ENCODE measurements at regions not wholly inside any gene's neighbourhood (a gene's known extent, or its start where the extent isn't known, plus 50 kb on each side); places are given as distances from the start of the nearest gene placed in this dataset.

DNA sequence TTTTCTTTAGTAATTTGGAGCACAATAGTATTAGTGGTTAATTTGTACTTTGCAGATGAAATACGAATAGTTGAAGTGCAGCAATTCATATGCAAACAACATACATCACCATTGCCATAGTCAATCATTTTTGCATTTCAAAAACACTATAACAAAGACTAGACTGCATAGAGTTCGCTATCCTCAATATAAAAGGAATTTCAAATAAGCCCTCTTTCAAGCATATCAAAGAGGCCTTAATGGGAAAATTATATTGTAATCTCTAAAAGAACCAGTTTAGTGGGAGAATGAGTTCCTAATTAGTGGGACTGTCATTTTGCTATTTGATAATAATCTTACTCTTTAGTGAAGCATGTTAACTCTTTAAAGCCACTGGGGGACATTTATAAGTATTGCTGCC, 2302.3 kb upstream of the C9orf72 start:
- intact Hi-C loops (cut with micrococcal nuclease) = no loop called here
- no peak overlapping the region for H3K4me3 Mint-ChIP-seq
- no peaks in the 10 kb centered on the region for H3K4me1 Mint-ChIP-seq (ENCODE audit: low read depth)
- H3K36me3 Mint-ChIP-seq (ENCODE audit: low read depth) = no peaks in the 10 kb centered on the region
- no peaks in the 10 kb centered on the region for H3K9me3 Mint-ChIP-seq
- DNase-seq (ENCODE audit: low spot score) = no peak
- no peak overlapping the region for H3K27ac Mint-ChIP-seq
- no peaks in the 10 kb centered on the region for H3K27me3 Mint-ChIP-seq (ENCODE audit: insufficient read depth)

DNA sequence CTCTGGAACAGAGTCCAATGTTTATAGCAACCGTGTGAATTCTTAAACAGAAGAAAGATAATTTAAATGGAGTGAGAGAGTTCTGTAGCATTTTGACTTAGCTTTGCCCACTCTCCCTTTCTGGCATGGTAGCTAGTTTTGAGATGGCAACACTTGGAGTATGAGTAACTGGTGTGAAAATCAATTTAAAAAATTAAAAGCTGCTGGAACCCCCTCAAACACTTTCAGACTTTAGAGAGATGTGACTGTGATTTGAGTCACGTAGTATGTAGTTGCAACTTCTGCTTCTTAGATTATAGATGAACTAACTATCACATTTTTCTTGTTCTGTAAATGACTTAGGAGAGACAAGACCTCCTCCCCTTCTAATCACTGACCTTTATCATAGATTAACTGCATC, 2309.5 kb upstream of the C9orf72 start:
- H3K9me3 Mint-ChIP-seq = peaks cover 3% of the 10 kb centered on the region
- H3K36me3 Mint-ChIP-seq (ENCODE audit: low read depth) = no peaks in the 10 kb centered on the region
- intact Hi-C loops (cut with micrococcal nuclease) = no loop called here
- no peak overlapping the region for H3K27ac Mint-ChIP-seq
- no peak for DNase-seq (ENCODE audit: low spot score)
- H3K27me3 Mint-ChIP-seq (ENCODE audit: insufficient read depth) = no peaks in the 10 kb centered on the region
- H3K4me1 Mint-ChIP-seq (ENCODE audit: low read depth) = no peaks in the 10 kb centered on the region
- H3K4me3 Mint-ChIP-seq = no peak overlapping the region

DNA sequence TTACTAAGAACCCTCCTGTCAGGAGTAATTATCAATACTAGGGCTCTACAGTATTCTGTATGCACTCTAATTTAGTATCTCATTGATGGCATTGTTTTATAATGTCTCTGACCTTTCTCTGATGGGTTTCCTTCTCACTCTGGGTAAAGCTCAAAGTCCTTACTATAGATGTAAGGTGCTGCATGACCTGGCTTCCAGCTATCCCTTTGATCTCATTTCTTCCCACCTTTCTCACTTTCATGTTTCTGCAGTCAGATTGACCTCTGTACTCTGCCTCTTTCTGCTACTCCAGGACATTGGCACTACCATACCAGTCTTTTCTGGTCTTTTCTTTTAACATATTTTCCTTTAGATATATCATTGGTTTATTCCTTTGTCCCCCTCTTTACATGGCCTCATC, 2332.8 kb upstream of the C9orf72 start:
- DNase-seq (ENCODE audit: low spot score) = no peak
- intact Hi-C loops (cut with micrococcal nuclease) = no loop called here
- Mint-ChIP-seq H3K27me3 (ENCODE audit: insufficient read depth) (no peaks in the 10 kb centered on the region), H3K9me3 (peaks cover 5% of the 10 kb centered on the region), H3K4me1 (ENCODE audit: low read depth) (no peaks in the 10 kb centered on the region), H3K4me3 (no peak overlapping the region), H3K27ac (no peak overlapping the region), H3K36me3 (ENCODE audit: low read depth) (no peaks in the 10 kb centered on the region)

DNA sequence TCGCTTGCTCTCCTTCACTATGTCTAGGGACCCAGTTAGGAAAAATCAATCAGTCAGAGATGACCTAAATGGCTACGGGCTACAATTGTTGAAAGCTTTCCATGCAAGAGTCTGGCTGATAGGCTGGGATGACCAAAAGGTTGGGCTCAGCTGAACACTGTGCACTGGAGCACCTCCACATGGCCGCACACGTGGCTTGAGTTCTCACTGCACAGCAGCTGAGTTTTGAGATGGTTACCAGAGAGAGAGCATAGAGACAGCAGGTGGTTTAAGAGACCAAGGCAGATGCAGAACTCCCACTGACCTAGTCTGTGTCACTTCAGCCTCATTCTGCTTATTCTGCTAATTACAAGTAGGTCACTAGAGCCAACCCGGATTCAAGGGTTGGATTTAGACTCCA, 2354.8 kb upstream of the C9orf72 start:
- intact Hi-C loops (cut with micrococcal nuclease) = no loop called here
- no peak for DNase-seq (ENCODE audit: low spot score)
- Mint-ChIP-seq H3K36me3 (ENCODE audit: low read depth) (no peaks in the 10 kb centered on the region), H3K27me3 (ENCODE audit: insufficient read depth) (no peaks in the 10 kb centered on the region), H3K4me3 (no peak overlapping the region), H3K27ac (no peak overlapping the region), H3K4me1 (ENCODE audit: low read depth) (no peaks in the 10 kb centered on the region), H3K9me3 (peaks cover 3% of the 10 kb centered on the region)

DNA sequence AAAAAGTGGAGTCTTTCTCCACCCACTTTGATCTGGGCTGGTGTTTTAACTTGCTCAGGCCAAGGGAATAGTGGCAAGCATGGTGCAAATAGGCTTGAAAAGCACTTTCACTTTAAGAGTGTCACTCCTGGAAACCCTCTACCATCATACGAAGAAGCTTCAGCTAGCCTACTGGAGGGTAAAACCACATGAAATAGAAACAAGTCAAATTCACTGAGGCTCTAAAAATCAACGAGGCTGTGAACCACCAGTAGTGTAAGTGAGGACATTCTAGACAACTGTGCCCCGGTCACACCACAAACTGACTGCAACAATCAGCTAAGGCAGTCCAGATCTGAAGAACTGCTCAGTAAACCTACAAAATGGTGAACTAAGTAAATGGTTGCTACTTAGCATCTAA, 2366.3 kb upstream of the C9orf72 start:
- no peaks in the 10 kb centered on the region for H3K27me3 Mint-ChIP-seq (ENCODE audit: insufficient read depth)
- no peak overlapping the region for H3K4me3 Mint-ChIP-seq
- no peaks in the 10 kb centered on the region for H3K4me1 Mint-ChIP-seq (ENCODE audit: low read depth)
- no peak for DNase-seq (ENCODE audit: low spot score)
- intact Hi-C loops (cut with micrococcal nuclease) = no loop called here
- H3K27ac Mint-ChIP-seq = no peak overlapping the region
- no peaks in the 10 kb centered on the region for H3K36me3 Mint-ChIP-seq (ENCODE audit: low read depth)
- peaks cover 25% of the 10 kb centered on the region for H3K9me3 Mint-ChIP-seq

DNA sequence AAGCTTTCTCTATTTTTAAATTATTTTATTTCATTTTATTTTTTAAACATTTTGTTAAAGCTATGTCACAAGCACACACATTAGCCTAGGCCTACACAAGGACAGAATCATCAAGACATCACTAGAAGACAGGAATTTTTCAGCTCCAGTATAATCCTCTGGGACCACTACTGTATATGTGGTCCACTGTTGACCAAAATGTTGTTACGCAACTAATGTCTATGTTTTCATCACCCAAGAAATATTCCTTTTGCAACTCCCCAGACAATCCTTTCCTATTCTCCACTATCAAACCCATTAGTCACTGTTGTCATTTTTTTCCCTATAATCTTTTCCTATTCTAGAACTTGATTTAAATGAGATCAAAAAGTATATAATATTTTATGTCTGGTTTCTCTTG, 2371.7 kb upstream of the C9orf72 start:
- Mint-ChIP-seq H3K4me1 (ENCODE audit: low read depth) (no peaks in the 10 kb centered on the region), H3K27ac (no peak overlapping the region), H3K27me3 (ENCODE audit: insufficient read depth) (no peaks in the 10 kb centered on the region), H3K4me3 (no peak overlapping the region), H3K36me3 (ENCODE audit: low read depth) (no peaks in the 10 kb centered on the region), H3K9me3 (peaks cover 3% of the 10 kb centered on the region)
- DNase-seq (ENCODE audit: low spot score) = no peak
- intact Hi-C loops (cut with micrococcal nuclease) = no loop called here

DNA sequence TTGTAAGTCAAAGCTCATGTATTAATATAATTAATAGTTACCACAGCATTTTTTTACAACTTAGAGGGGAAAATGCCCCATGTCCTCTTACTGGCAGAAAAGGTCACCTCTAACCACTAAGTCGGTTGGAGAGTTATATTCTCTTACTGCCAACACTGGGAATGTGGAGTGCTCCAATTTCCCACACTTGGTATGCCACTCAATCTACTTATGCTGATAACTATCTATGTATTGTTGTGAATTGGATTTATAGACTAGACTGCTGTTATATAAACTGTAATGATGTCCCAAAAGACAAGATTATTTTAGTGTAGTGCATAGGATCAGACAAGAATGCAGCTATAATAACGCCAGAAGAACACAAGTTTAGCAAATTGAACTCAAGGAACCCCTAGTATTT, 2385.2 kb upstream of the C9orf72 start:
- H3K4me3 Mint-ChIP-seq = no peak overlapping the region
- no peak overlapping the region for H3K27ac Mint-ChIP-seq
- no peaks in the 10 kb centered on the region for H3K36me3 Mint-ChIP-seq (ENCODE audit: low read depth)
- no peaks in the 10 kb centered on the region for H3K9me3 Mint-ChIP-seq
- no peaks in the 10 kb centered on the region for H3K4me1 Mint-ChIP-seq (ENCODE audit: low read depth)
- intact Hi-C loops (cut with micrococcal nuclease) = no loop called here
- no peak for DNase-seq (ENCODE audit: low spot score)
- H3K27me3 Mint-ChIP-seq (ENCODE audit: insufficient read depth) = no peaks in the 10 kb centered on the region

DNA sequence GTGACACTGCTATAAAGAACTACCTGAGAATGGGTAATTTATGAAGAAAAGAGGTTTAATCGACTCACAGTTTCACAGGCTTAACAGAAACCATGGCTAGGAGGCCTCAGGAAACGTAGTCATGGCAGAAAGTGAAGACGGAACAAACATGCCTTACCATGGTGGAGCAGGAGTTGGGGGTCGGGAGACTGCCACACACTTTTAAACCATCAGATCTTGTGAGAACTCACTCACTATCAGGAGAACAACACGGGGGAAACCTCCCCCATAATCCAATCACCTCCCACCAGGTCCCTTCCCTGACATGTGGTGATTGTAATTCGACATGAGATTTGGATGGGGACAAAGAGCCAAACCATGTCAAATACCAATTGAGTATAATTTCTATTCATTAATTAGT, 2392.6 kb upstream of the C9orf72 start:
- Mint-ChIP-seq H3K9me3 (no peaks in the 10 kb centered on the region), H3K4me1 (ENCODE audit: low read depth) (no peaks in the 10 kb centered on the region), H3K36me3 (ENCODE audit: low read depth) (no peaks in the 10 kb centered on the region), H3K27ac (no peak overlapping the region), H3K4me3 (no peak overlapping the region), H3K27me3 (ENCODE audit: insufficient read depth) (no peaks in the 10 kb centered on the region)
- DNase-seq (ENCODE audit: low spot score) = no peak
- intact Hi-C loops (cut with micrococcal nuclease) = no loop called here

DNA sequence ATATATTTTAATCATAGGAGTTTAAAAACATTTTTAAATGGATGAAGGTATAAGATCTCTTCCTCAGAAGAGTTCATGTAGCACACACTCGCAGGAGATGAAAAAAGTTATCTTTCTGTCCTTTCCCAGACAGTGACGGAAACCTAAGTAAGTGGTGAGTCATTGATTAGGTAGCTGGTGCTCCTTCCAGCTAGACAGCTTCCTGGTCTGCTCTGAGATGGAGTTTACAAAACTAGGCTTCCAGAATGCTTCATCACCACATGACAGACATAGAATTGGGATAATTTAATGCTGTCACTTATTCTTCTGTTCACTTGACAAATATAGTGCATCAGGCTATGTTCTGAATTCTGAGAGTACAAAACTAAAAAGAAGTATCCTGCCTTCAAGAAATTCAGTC, 2393.0 kb upstream of the C9orf72 start:
- intact Hi-C loops (cut with micrococcal nuclease) = no loop called here
- Mint-ChIP-seq H3K27ac (no peak overlapping the region), H3K4me3 (no peak overlapping the region), H3K4me1 (ENCODE audit: low read depth) (no peaks in the 10 kb centered on the region), H3K36me3 (ENCODE audit: low read depth) (no peaks in the 10 kb centered on the region), H3K27me3 (ENCODE audit: insufficient read depth) (no peaks in the 10 kb centered on the region), H3K9me3 (no peaks in the 10 kb centered on the region)
- DNase-seq (ENCODE audit: low spot score) = no peak

DNA sequence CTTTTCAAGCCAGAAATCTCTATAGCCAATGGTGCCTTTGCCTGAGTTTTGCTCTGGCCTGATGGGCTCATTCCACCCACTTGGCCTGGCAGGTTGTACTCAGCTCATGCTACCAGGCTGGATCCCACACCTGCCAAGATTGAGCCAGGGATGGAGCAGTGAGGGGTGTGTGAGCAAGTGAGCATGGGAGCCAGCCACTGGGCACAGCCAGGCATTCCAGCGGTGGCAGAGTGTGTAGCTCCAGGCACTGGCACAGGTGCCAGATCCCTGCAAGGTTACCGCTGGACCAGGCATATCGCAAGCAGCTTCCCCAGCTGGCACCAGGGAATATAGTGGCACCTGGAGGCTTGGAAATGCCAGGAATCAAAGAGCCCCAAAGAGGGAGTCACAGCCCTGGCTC, 2395.6 kb upstream of the C9orf72 start:
- no peak overlapping the region for H3K27ac Mint-ChIP-seq

DNA sequence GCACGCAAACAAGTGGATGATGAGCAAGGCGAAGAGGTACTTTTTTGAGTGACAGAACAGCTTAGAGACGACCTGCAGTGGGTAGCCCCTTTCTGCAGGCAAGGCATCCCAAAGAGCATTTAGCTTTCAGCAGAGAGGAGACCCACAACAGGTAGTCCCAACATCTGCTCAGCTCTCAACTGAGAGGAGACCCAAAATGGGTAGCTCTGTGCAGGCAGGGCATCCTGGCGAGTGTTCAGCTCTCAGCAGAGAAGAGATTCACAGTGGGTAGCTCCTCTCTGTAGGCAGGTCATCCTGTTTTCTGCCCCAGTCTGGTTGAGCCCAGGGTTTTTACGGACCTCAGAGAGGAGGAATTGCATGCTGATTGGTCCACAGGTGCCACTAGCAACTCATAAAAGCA, 2396.1 kb upstream of the C9orf72 start:
- no peaks in the 10 kb centered on the region for H3K9me3 Mint-ChIP-seq
- no peak for DNase-seq (ENCODE audit: low spot score)
- intact Hi-C loops (cut with micrococcal nuclease) = no loop called here
- H3K4me1 Mint-ChIP-seq (ENCODE audit: low read depth) = no peaks in the 10 kb centered on the region
- H3K27me3 Mint-ChIP-seq (ENCODE audit: insufficient read depth) = no peaks in the 10 kb centered on the region
- H3K27ac Mint-ChIP-seq = no peak overlapping the region
- no peak overlapping the region for H3K4me3 Mint-ChIP-seq
- no peaks in the 10 kb centered on the region for H3K36me3 Mint-ChIP-seq (ENCODE audit: low read depth)

More for the DNA sequence above, 2395.6 kb upstream of the C9orf72 start:
- no peaks in the 10 kb centered on the region for H3K9me3 Mint-ChIP-seq
- no peak for DNase-seq (ENCODE audit: low spot score)
- H3K4me3 Mint-ChIP-seq = no peak overlapping the region
- intact Hi-C loops (cut with micrococcal nuclease) = no loop called here
- H3K4me1 Mint-ChIP-seq (ENCODE audit: low read depth) = no peaks in the 10 kb centered on the region
- H3K36me3 Mint-ChIP-seq (ENCODE audit: low read depth) = no peaks in the 10 kb centered on the region
- H3K27me3 Mint-ChIP-seq (ENCODE audit: insufficient read depth) = no peaks in the 10 kb centered on the region

DNA sequence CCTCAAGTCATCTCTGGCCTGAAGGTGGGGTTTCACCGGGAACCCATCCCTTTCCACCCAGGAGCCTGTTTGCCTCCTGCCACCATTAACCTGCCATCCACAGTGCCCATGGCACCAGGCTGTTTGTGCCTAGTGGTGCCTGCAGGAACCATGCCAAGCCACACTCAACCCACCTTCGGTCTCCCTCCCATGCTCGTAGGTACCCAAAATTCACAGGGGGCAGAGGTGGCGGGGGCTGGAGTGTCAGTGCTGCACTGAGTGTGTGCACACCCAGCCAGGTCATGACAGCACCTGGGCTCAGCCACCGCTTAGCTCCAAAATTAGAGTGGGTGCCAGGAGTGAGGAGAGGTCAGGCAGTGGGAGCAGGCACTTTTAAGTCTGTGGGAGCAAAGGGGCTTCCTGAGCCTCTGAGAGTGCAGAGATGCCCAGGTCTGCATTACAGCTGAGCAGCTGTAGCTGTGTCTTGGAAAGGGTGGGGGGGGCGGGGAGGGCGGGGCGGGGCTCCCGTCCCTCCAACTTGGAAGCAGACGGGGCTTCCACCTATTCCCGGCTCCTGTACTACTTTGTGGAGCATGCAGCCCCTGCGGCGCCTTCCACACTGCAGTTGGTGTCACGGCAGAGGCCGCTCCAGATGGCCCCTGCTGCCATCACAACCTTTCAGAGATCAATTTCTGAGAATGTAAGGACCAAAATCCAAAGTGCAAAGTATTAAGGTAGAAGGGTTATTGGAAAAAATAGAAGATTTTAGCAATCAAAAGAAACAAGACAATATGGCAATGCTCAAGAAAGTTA, 2396.8 kb upstream of the C9orf72 start:
- H3K36me3 Mint-ChIP-seq (ENCODE audit: low read depth) = no peaks in the 10 kb centered on the region
- no peaks in the 10 kb centered on the region for H3K27me3 Mint-ChIP-seq (ENCODE audit: insufficient read depth)
- no peaks in the 10 kb centered on the region for H3K9me3 Mint-ChIP-seq
- H3K4me3 Mint-ChIP-seq = no peak overlapping the region
- no peak overlapping the region for H3K27ac Mint-ChIP-seq
- intact Hi-C loops (cut with micrococcal nuclease) = no loop called here
- no peak for DNase-seq (ENCODE audit: low spot score)
- H3K4me1 Mint-ChIP-seq (ENCODE audit: low read depth) = no peaks in the 10 kb centered on the region

DNA sequence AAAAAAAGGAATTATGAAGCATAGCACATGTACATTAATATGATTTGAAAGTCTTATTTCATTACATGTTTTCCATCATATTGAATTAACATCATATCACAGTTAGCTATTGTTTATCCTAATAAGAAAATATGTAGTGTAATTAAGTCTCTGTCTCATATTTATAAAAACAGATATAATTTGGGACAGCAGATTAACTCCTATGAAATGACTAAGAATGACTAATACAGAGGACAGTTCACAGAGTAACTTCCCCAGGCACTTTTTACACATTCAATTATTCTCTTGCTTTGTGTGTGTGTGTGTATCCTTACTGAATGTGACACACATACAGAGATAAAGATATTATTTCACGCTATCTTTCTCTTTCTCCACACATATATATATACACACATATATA, 2400.9 kb upstream of the C9orf72 start:
- Mint-ChIP-seq H3K9me3 (no peaks in the 10 kb centered on the region), H3K4me1 (ENCODE audit: low read depth) (no peaks in the 10 kb centered on the region), H3K4me3 (no peak overlapping the region), H3K27ac (no peak overlapping the region), H3K36me3 (ENCODE audit: low read depth) (no peaks in the 10 kb centered on the region), H3K27me3 (ENCODE audit: insufficient read depth) (no peaks in the 10 kb centered on the region)
- intact Hi-C loops (cut with micrococcal nuclease) = no loop called here
- no peak for DNase-seq (ENCODE audit: low spot score)

DNA sequence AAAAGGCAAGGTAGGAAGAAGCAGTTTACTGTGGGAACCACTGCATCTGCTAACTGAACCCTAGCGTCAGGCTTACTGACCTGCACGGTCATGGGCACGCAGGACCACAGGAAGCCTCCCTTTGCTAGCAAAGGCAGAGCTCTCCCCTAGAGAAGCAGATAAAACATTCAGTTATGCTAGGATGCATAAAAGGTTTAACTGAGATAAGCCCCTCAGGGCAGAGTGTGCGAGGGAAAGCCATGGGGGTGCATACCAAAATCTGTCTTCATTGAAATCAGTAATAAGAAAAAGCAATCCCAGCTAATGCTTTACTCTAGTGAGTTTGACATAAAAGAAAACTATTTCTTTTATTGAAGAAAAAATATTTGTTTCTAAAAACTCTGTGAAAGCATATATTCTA, 2403.7 kb upstream of the C9orf72 start:
- Mint-ChIP-seq H3K36me3 (ENCODE audit: low read depth) (no peaks in the 10 kb centered on the region), H3K27ac (no peak overlapping the region), H3K27me3 (ENCODE audit: insufficient read depth) (no peaks in the 10 kb centered on the region), H3K9me3 (no peaks in the 10 kb centered on the region), H3K4me3 (no peak overlapping the region), H3K4me1 (ENCODE audit: low read depth) (no peaks in the 10 kb centered on the region)
- intact Hi-C loops (cut with micrococcal nuclease) = no loop called here
- no peak for DNase-seq (ENCODE audit: low spot score)
